ENCODE measurements at regions not wholly inside any gene's neighbourhood (a gene's known extent, or its start where the extent isn't known, plus 50 kb on each side); places are given as distances from the start of the nearest gene placed in this dataset.

- TF ChIP-seq CTCF (IDR thresholded peaks at IDR 0.05; ENCODE audit: borderline replicate concordance, extremely low read depth, low read length, poor library complexity, severe bottlenecking) (no peak), EZH2 (IDR thresholded peaks at IDR 0.05; ENCODE audit: borderline replicate concordance, low read depth, low read length, severe bottlenecking) (no peak)
Measured at GRCh38 chr21:14870853-14871149, 194.0 kb downstream of the NRIP1 start.
